Right lobe of liver (tissue), 4 donors: ENCODE measurements at regions not wholly inside any gene's neighbourhood (a gene's known extent, or its start where the extent isn't known, plus 50 kb on each side); places are given as distances from the start of the nearest gene placed in this dataset.

ENCODE experiments used
- CTCF ChIP-seq, 4 donors: fragments of 200-600 bp in 3 of 4; fragments of 450-650 bp in 1 of 4; IDR thresholded peaks; one replicate each; pipeline versions ENCODE4 v1.5.1 to v1.8.0; 2016 to 2022; ENCODE audit warnings: antibody characterized with exemption in 4 of 4, mild to moderate bottlenecking in 2 of 4
- POLR2A ChIP-seq: fragments of 450-650 bp; IDR thresholded peaks from one replicate; pipeline ENCODE4 v1.6.1; 2017; ENCODE audit warnings: antibody characterized with exemption, mild to moderate bottlenecking
- donor health status: DM: no; HTN: no; CAD: no.
- donor health status: DM: no; HTN: no; CAD: no.
- donor health status: DM: no; HTN: yes; CAD: no.

GRCh38 chr20:25750220-25750764 lies 53.6 kb upstream of the ZNF337 start:
- TF ChIP-seq CTCF (IDR thresholded peaks at IDR 0.05): no peak
- no peak for TF ChIP-seq POLR2A
